Neural cell (in vitro differentiated cells): ENCODE measurements at regions not wholly inside any gene's neighbourhood (a gene's known extent, or its start where the extent isn't known, plus 50 kb on each side); places are given as distances from the start of the nearest gene placed in this dataset.

Experiments used
- EP300 ChIP-seq: fragments of 450-650 bp; conservative IDR thresholded peaks from 2 replicates; pipeline ENCODE4 v1.6.1; 2014; ENCODE audit warnings: antibody characterized with exemption, mild to moderate bottlenecking, moderate library complexity; ENCODE audit not compliant: poor library complexity, severe bottlenecking
- EZH2 ChIP-seq: fragments of 200-600, 300-800 bp; shearing (Covaris generic), sonication (generic); IDR thresholded peaks from 2 replicates; pipeline ENCODE4 v1.6.1; 2014; ENCODE audit warnings: antibody characterized with exemption, low read length, borderline replicate concordance, mild to moderate bottlenecking; ENCODE audit not compliant: insufficient read depth, poor library complexity, severe bottlenecking
- MXI1 ChIP-seq: fragments of 450-650 bp; conservative IDR thresholded peaks from 2 replicates; pipeline ENCODE4 v1.6.1; 2014; ENCODE audit warnings: antibody characterized with exemption, mild to moderate bottlenecking; ENCODE audit not compliant: poor library complexity, severe bottlenecking
- POLR2AphosphoS5 ChIP-seq: IDR thresholded peaks from 2 replicates; pipeline ENCODE4 v1.6.1; 2012
- RAD21 ChIP-seq: fragments of 450-650 bp; conservative IDR thresholded peaks from 2 replicates; pipeline ENCODE4 v1.6.1; 2014; ENCODE audit warnings: antibody characterized with exemption, mild to moderate bottlenecking, moderate library complexity
- SMC3 ChIP-seq: fragments of 450-650 bp; conservative IDR thresholded peaks from 2 replicates; pipeline ENCODE4 v1.6.1; 2014; ENCODE audit warnings: antibody characterized with exemption, mild to moderate bottlenecking, moderate library complexity; ENCODE audit not compliant: poor library complexity
- TAF1 ChIP-seq: IDR thresholded peaks from 2 replicates; pipeline ENCODE4 v1.6.1; 2012; ENCODE audit warnings: low read depth
- TF ChIP-seq, protein P1 (sequence below): fragments of 450-650 bp; IDR thresholded peaks from 2 replicates; pipeline ENCODE4 v1.5.1; 2014; ENCODE audit warnings: antibody characterized with exemption, mild to moderate bottlenecking, moderate library complexity; ENCODE audit not compliant: poor library complexity, severe bottlenecking
- TF ChIP-seq, protein P2 (sequence below): IDR thresholded peaks from 2 replicates; pipeline ENCODE4 v1.6.1; 2012; ENCODE audit warnings: borderline replicate concordance

DNA sequence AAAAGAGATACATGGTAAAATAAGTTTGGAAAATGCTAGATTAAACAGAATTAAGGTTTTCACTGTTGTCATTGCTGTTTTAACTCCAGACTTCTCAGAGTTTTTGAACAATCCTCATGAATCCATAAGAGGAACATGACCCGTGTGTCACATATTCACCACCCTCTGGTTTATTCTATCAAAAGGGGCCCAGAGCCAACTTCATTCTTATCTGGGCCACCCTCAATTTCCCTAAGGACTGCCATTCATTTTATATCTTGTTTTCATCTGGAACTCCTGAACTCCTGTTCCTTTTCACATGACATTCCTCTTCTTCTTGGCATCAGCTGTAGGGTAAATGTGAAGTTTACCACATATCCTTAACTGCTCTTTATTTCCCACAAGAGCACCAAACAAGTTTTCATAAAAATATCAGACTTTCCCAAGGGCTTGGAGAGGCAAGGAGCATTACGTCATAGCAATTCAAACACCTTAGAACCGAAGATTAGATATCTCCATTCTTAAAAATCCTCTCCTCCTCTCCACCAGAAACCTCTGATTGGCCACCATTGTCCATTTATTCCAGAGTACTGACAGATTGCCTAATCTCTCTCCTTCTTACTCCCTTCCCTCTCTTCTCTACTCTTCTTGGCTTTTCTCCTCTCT lies 225.2 kb downstream of the SEC23A start:
- TF ChIP-seq POLR2AphosphoS5 (no peak), SMC3 (no peak), EP300 (no peak), EZH2 (no peak), RAD21 (no peak), TAF1 (no peak), MXI1 (no peak)
- TF ChIP-seq, protein P1, sequence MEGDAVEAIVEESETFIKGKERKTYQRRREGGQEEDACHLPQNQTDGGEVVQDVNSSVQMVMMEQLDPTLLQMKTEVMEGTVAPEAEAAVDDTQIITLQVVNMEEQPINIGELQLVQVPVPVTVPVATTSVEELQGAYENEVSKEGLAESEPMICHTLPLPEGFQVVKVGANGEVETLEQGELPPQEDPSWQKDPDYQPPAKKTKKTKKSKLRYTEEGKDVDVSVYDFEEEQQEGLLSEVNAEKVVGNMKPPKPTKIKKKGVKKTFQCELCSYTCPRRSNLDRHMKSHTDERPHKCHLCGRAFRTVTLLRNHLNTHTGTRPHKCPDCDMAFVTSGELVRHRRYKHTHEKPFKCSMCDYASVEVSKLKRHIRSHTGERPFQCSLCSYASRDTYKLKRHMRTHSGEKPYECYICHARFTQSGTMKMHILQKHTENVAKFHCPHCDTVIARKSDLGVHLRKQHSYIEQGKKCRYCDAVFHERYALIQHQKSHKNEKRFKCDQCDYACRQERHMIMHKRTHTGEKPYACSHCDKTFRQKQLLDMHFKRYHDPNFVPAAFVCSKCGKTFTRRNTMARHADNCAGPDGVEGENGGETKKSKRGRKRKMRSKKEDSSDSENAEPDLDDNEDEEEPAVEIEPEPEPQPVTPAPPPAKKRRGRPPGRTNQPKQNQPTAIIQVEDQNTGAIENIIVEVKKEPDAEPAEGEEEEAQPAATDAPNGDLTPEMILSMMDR: no peak
- TF ChIP-seq, protein P2, sequence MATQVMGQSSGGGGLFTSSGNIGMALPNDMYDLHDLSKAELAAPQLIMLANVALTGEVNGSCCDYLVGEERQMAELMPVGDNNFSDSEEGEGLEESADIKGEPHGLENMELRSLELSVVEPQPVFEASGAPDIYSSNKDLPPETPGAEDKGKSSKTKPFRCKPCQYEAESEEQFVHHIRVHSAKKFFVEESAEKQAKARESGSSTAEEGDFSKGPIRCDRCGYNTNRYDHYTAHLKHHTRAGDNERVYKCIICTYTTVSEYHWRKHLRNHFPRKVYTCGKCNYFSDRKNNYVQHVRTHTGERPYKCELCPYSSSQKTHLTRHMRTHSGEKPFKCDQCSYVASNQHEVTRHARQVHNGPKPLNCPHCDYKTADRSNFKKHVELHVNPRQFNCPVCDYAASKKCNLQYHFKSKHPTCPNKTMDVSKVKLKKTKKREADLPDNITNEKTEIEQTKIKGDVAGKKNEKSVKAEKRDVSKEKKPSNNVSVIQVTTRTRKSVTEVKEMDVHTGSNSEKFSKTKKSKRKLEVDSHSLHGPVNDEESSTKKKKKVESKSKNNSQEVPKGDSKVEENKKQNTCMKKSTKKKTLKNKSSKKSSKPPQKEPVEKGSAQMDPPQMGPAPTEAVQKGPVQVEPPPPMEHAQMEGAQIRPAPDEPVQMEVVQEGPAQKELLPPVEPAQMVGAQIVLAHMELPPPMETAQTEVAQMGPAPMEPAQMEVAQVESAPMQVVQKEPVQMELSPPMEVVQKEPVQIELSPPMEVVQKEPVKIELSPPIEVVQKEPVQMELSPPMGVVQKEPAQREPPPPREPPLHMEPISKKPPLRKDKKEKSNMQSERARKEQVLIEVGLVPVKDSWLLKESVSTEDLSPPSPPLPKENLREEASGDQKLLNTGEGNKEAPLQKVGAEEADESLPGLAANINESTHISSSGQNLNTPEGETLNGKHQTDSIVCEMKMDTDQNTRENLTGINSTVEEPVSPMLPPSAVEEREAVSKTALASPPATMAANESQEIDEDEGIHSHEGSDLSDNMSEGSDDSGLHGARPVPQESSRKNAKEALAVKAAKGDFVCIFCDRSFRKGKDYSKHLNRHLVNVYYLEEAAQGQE: no peak
